Thyroid gland (tissue), 4 donors: ENCODE measurements at regions not wholly inside any gene's neighbourhood (a gene's known extent, or its start where the extent isn't known, plus 50 kb on each side); places are given as distances from the start of the nearest gene placed in this dataset.

Experiments
- DNase-seq, 2 donors: peaks; one replicate each; pipeline ENCODE4 v3.0.0-alpha.2; 2019
- H3K27ac ChIP-seq, 3 donors: fragments of 200-600 bp; sonication (generic); 1 replicate in 2 of 3; 2 replicates in 1 of 3; pipeline ENCODE4 v1.5.1; 2016 to 2019; ENCODE audit warnings: mild to moderate bottlenecking in 1 of 3, moderate library complexity in 1 of 3
- H3K27me3 ChIP-seq: fragments of 200-600 bp; sonication (generic); one replicate; pipeline ENCODE4 v1.5.1; 2019
- H3K36me3 ChIP-seq, 2 donors: fragments of 200-600 bp; sonication (generic); one replicate each; pipeline ENCODE4 v1.5.1; 2016 to 2019
- H3K4me1 ChIP-seq, 2 donors: fragments of 200-600 bp; sonication (generic); one replicate each; pipeline ENCODE4 v1.5.1; 2017 to 2019
- H3K4me3 ChIP-seq, 3 donors: fragments of 200-600 bp; sonication (generic); replicated peaks in 1 of 3; 1 replicate in 2 of 3; 2 replicates in 1 of 3; pipeline ENCODE4 v1.5.1; 2016; ENCODE audit warnings: mild to moderate bottlenecking in 1 of 3
- H3K9me3 ChIP-seq: fragments of 200-600 bp; sonication (generic); one replicate; pipeline ENCODE4 v1.5.1; 2017
- CTCF ChIP-seq, 6 experiments: fragments of 200-600 bp in 3 of 6; fragments of 450-650 bp in 3 of 6; sonication (generic) in 3 of 6; IDR thresholded peaks; one replicate each; pipeline ENCODE4 v1.5.1; 2016 to 2019; ENCODE audit warnings: antibody characterized with exemption in 6 of 6, mild to moderate bottlenecking in 2 of 6, inconsistent platforms in 1 of 6, moderate library complexity in 1 of 6
- POLR2A ChIP-seq, 2 donors: fragments of 450-650 bp; IDR thresholded peaks; one replicate each; pipeline ENCODE4 v1.6.1; 2017; ENCODE audit warnings: antibody characterized with exemption in 2 of 2, mild to moderate bottlenecking in 2 of 2, moderate library complexity in 1 of 2
- WGBS, 2 donors: methylation state at CpG; one replicate each; pipeline ENCODE4 v1.1.5; 2017; 5-methylcytosine and 5-hydroxymethylcytosine counted together
- intact Hi-C: fragments of 100-400 bp; cut with DNase I; formaldehyde crosslinking; loops from one replicate; pipeline ENCODE4 v1.15.1; 2023

- no peak for TF ChIP-seq POLR2A (IDR thresholded peaks at IDR 0.05)
- TF ChIP-seq CTCF (IDR thresholded peaks at IDR 0.05), result no peak
- no peaks in the 10 kb centered on the region for H3K36me3 ChIP-seq
- intact Hi-C loops, result no loop called here
- no peak overlapping the region for H3K27ac ChIP-seq
- H3K27me3 ChIP-seq, result no peaks in the 10 kb centered on the region
- no peaks in the 10 kb centered on the region for H3K4me1 ChIP-seq
- H3K4me3 ChIP-seq, result no peak overlapping the region
- no peak for DNase-seq
- H3K9me3 ChIP-seq, result no peaks in the 10 kb centered on the region
Observed at GRCh38 chr12:87813476-87814234, 215.5 kb downstream of the C12orf50 start.

GRCh38 chr12:87812681-87813080 is 216.5 kb downstream of the C12orf50 start:
- TF ChIP-seq CTCF (IDR thresholded peaks at IDR 0.05), result no peak
- no peak for TF ChIP-seq POLR2A (IDR thresholded peaks at IDR 0.05)
- Histone ChIP-seq H3K9me3 (no peaks in the 10 kb centered on the region), H3K36me3 (no peaks in the 10 kb centered on the region), H3K27me3 (no peaks in the 10 kb centered on the region), H3K27ac (no peak overlapping the region), H3K4me3 (no peak overlapping the region), H3K4me1 (no peaks in the 10 kb centered on the region)
- DNase-seq, result no peak
- intact Hi-C loops, result no loop called here
- WGBS, 2 donors, result 78 to 86% methylated on average over 2 of the region's 2 CpGs

- Histone ChIP-seq H3K36me3 (no peaks in the 10 kb centered on the region), H3K27me3 (no peaks in the 10 kb centered on the region), H3K4me1 (no peaks in the 10 kb centered on the region), H3K9me3 (no peaks in the 10 kb centered on the region), H3K4me3 (no peak overlapping the region), H3K27ac (no peak overlapping the region)
- DNase-seq, result no peak
- TF ChIP-seq POLR2A (IDR thresholded peaks at IDR 0.05), result no peak
- TF ChIP-seq CTCF (IDR thresholded peaks at IDR 0.05), result no peak
- 67 to 74% methylated on average over 1 of the region's 1 CpG for WGBS, 2 donors
- intact Hi-C loops, result no loop called here
Observed at GRCh38 chr12:87812030-87812429, 217.2 kb downstream of the C12orf50 start.

- H3K27ac ChIP-seq, result no peak overlapping the region
- no peaks in the 10 kb centered on the region for H3K4me1 ChIP-seq
- no peak overlapping the region for H3K4me3 ChIP-seq
- no peaks in the 10 kb centered on the region for H3K27me3 ChIP-seq
- TF ChIP-seq CTCF (IDR thresholded peaks at IDR 0.05), result no peak
- TF ChIP-seq POLR2A (IDR thresholded peaks at IDR 0.05), result no peak
- no peak for DNase-seq
- intact Hi-C loops, result no loop called here
- no peaks in the 10 kb centered on the region for H3K9me3 ChIP-seq
- H3K36me3 ChIP-seq, result no peaks in the 10 kb centered on the region
- WGBS, 2 donors, result 77 to 94% methylated on average over 2 of the region's 2 CpGs
Observed at GRCh38 chr12:87809916-87810315, 219.3 kb downstream of the C12orf50 start.

GRCh38 chr12:87807086-87807485 is 222.1 kb downstream of the C12orf50 start:
- TF ChIP-seq CTCF (IDR thresholded peaks at IDR 0.05) (no peak), POLR2A (IDR thresholded peaks at IDR 0.05) (no peak)
- Histone ChIP-seq H3K36me3 (no peaks in the 10 kb centered on the region), H3K4me3 (no peak overlapping the region), H3K27ac (no peak overlapping the region), H3K27me3 (no peaks in the 10 kb centered on the region), H3K4me1 (peaks cover 0 to 5% of the 10 kb centered on the region in 2 donors), H3K9me3 (no peaks in the 10 kb centered on the region)
- no peak for DNase-seq
- 75 to 83% methylated on average over 1 of the region's 1 CpG for WGBS, 2 donors
- intact Hi-C loops, result no loop called here
